IPS-20b (cell line): ENCODE measurements at regions not wholly inside any gene's neighbourhood (a gene's known extent, or its start where the extent isn't known, plus 50 kb on each side); places are given as distances from the start of the nearest gene placed in this dataset.
A peak's percentile ranks its signal among the peaks of the same experiment; 100 is the strongest.
"Not testable (repeated sequence)": the region's sequence is repeated elsewhere in the genome, so short reads cannot be mapped to it uniquely, and the experiment has no call there.

ENCODE experiments used
- H3K27ac ChIP-seq: one replicate; pipeline ENCODE4 v1.5.1; 2013; ENCODE audit warnings: low read length
- H3K27me3 ChIP-seq: 2 replicates; pipeline ENCODE4 v1.6.1; 2013; ENCODE audit warnings: mild to moderate bottlenecking, low read length, inconsistent platforms; ENCODE audit not compliant: insufficient read depth
- H3K36me3 ChIP-seq: 2 replicates; pipeline ENCODE4 v1.6.1; 2013; ENCODE audit warnings: low read depth, mild to moderate bottlenecking, inconsistent platforms, low read length, moderate library complexity; ENCODE audit not compliant: insufficient read depth
- H3K4me1 ChIP-seq: 2 replicates; pipeline ENCODE4 v1.6.1; 2013; ENCODE audit warnings: mild to moderate bottlenecking, control low read depth, inconsistent platforms, low read length, moderate library complexity; ENCODE audit not compliant: insufficient read depth
- H3K4me3 ChIP-seq: 2 replicates; pipeline ENCODE4 v1.5.1; 2013; ENCODE audit warnings: mild to moderate bottlenecking, low read length, inconsistent platforms
- H3K9ac ChIP-seq: 2 replicates; pipeline ENCODE4 v1.6.1; 2013; ENCODE audit warnings: low read depth, mild to moderate bottlenecking, inconsistent platforms, low read length, moderate library complexity
- H3K9me3 ChIP-seq: 2 replicates; pipeline ENCODE4 v1.6.1; 2013; ENCODE audit warnings: mild to moderate bottlenecking, low read depth, low read length, inconsistent platforms; ENCODE audit not compliant: insufficient read depth

DNA sequence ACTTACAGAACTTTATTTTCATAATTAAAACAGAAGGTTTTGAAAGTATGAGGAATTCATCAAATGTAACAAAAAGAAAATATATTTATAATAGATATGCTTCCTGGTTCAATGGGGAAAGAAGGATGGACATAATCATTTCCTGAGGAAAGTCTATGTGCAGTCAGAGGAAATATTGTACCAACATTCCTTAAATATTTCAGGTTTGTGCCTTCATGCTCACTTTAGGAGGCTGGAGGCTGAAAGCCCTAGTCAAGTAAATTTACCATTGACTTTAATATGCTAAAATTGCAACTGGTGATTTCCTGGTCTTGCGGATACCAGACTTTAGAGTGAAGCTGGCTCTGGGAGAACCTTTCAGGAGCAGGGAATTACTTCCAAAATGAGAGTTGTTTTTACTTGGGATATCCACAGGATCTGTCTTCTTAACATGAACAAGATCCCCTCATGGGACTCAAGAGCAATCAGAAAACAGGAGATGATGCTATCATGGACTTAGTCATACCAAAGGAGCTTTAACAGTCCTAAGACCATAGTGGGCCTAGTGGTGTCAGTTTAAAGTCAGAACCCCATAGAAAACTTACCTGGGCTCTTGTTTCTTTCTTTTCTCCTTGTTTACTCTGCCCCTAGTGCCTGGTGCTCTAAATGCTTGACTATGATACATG lies 762.8 kb upstream of the GRAMD2B start:
- H3K27ac ChIP-seq: no peak overlapping the region
- H3K36me3 ChIP-seq: no peaks in the 10 kb centered on the region
- H3K4me3 ChIP-seq: 0 out of 2 replicates have a peak overlapping the region, but pooled peaks have one; percentile 4
- no peaks in the 10 kb centered on the region for H3K27me3 ChIP-seq
- H3K9me3 ChIP-seq: 0 out of 2 replicates have a peak, but pooled peaks cover 4% of the 10 kb centered on the region
- H3K4me1 ChIP-seq: peaks cover 11% of the 10 kb centered on the region; the same call in 1 of the 2 replicates
- H3K9ac ChIP-seq: no peak overlapping the region

GRCh38 chr5:125661584-125661983 lies 761.6 kb upstream of the GRAMD2B start:
- H3K27ac ChIP-seq: no peak overlapping the region
- no peak overlapping the region for H3K9ac ChIP-seq
- no peaks in the 10 kb centered on the region for H3K27me3 ChIP-seq
- 0 out of 2 replicates have a peak, but pooled peaks cover 4% of the 10 kb centered on the region for H3K9me3 ChIP-seq
- peaks cover 11% of the 10 kb centered on the region; the same call in 1 of the 2 replicates for H3K4me1 ChIP-seq
- H3K36me3 ChIP-seq: no peaks in the 10 kb centered on the region
- H3K4me3 ChIP-seq: no peak overlapping the region

- Histone ChIP-seq H3K4me1 (peaks cover 4% of the 10 kb centered on the region; the same call in 1 of the 2 replicates), H3K9ac (no peak overlapping the region; the same call in 1 of the 2 replicates), H3K4me3 (no peak overlapping the region), H3K36me3 (no peaks in the 10 kb centered on the region), H3K27me3 (no peaks in the 10 kb centered on the region), H3K9me3 (peaks cover 5% of the 10 kb centered on the region; the same call in 1 of the 2 replicates), H3K27ac (peak overlapping the region; percentile 28)
Observed at GRCh38 chr5:125668884-125669283, 754.3 kb upstream of the GRAMD2B start.

- Histone ChIP-seq H3K9ac (no peak overlapping the region), H3K4me3 (no peak overlapping the region), H3K27me3 (no peaks in the 10 kb centered on the region), H3K4me1 (peaks cover 4% of the 10 kb centered on the region; the same call in 1 of the 2 replicates), H3K9me3 (peaks cover 5% of the 10 kb centered on the region; the same call in 1 of the 2 replicates), H3K27ac (no peak overlapping the region), H3K36me3 (no peaks in the 10 kb centered on the region)
Observed at GRCh38 chr5:125673359-125673950, 749.8 kb upstream of the GRAMD2B start.

- H3K36me3 ChIP-seq: no peaks in the 10 kb centered on the region
- no peak overlapping the region for H3K9ac ChIP-seq
- H3K4me1 ChIP-seq: no peaks in the 10 kb centered on the region
- no peak overlapping the region for H3K4me3 ChIP-seq
- no peak overlapping the region for H3K27ac ChIP-seq
- H3K27me3 ChIP-seq: no peaks in the 10 kb centered on the region
- no peaks in the 10 kb centered on the region for H3K9me3 ChIP-seq
Observed at GRCh38 chr5:125679522-125679921, 743.7 kb upstream of the GRAMD2B start.

GRCh38 chr5:125683669-125684068 lies 739.5 kb upstream of the GRAMD2B start:
- H3K9me3 ChIP-seq: no peaks in the 10 kb centered on the region

DNA sequence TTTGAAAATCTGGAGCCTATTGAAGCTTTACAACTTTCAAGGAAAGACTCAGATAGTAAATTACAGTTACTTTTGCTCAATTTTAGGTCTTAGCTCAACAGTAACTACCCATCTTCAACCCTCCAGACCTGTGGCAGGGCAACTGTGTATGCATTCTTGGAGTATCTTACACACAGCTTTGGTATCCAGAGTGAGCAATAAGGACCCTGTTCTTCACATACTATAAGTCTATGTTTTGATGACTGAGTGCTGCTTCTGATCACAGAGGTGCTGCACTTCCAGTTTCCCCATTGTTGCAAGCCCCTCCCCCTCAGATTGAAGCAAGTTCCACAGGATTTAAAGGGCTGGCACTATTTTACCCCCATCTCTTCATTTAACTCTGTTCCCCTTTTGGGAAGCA lies 737.4 kb upstream of the GRAMD2B start:
- H3K27me3 ChIP-seq: no peaks in the 10 kb centered on the region
- H3K36me3 ChIP-seq: no peaks in the 10 kb centered on the region
- H3K9ac ChIP-seq: no peak overlapping the region

More at GRCh38 chr5:125683669-125684068, 739.5 kb upstream of the GRAMD2B start:
- Histone ChIP-seq H3K27me3 (no peaks in the 10 kb centered on the region), H3K9ac (no peak overlapping the region), H3K4me1 (no peaks in the 10 kb centered on the region), H3K27ac (no peak overlapping the region), H3K4me3 (no peak overlapping the region), H3K36me3 (no peaks in the 10 kb centered on the region)

DNA sequence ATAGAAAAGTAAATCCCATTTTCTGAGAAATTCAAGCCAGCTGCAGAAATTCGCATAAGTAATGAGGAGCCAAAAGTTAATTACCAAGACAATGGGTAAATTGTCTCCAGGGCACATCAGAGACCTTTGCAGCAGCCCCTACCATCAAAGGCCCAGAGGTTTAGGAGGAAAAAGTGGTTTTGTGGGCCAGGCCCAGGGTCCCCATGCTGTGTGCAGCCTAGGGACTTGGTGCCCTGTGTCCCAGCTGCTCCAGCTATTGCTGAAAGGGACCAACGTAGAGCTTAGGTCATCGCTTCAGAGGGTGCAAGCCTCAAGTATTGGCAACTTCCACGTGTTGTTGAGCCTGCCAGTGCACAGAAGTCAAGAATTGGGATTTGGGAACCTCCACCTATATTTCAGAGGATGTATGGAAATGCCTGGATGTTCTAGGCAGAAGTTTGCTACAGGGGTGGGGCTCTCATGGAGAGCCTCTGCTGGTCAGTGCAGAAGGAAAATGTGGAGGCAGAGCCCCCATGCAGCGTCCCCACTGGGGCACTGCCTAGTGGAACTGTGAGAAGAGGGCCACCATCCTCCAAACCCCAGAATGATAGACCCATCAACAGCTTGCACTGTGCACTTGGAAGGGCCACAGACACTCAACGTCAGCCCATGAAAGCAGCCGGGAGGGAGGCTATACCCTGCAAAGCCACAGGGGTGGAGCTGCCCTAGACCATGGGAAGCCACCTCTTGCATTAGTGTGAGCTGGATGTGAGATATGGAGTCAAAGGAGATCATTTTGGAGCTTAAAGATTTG lies 731.3 kb upstream of the GRAMD2B start:
- H3K27ac ChIP-seq, H3K27me3 ChIP-seq, H3K36me3 ChIP-seq, H3K9me3 ChIP-seq, H3K4me3 ChIP-seq, H3K4me1 ChIP-seq, H3K9ac ChIP-seq: not testable (repeated sequence)

More for the DNA sequence above, 737.4 kb upstream of the GRAMD2B start:
- H3K4me1 ChIP-seq: no peaks in the 10 kb centered on the region
- peaks cover 4% of the 10 kb centered on the region; the same call in 1 of the 2 replicates for H3K9me3 ChIP-seq
- no peak overlapping the region for H3K4me3 ChIP-seq
- H3K27ac ChIP-seq: no peak overlapping the region

DNA sequence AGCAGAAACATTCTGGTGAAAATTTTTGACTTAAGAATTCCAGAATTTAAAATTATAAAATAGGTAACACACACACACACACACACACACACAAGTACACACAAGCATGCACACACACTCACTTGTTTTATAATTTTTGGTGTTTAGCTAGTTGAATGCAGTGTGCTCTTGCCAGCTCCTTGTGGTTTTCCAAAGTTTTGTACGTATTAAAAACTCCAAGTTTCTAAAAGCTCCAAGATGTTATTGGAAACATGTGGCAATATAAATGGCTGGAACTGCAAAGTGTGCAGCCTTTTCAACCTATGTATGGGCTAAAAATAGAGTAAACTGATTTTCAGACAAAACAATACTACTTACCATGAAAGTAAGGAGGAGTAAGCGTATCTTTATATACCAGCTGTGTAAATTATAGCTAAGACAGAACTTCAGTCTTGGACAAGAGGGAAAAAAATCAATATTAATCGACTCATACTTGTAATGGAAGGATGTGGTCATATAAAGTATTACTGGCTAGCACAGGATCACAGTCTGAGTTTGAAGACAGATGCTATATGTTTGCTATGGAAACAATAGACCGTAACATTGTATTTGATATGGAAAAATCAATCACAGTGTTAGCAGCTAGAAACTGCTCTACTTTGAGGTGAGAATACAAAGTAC lies 727.1 kb upstream of the GRAMD2B start:
- Histone ChIP-seq H3K9me3 (no peaks in the 10 kb centered on the region; the same call in 1 of the 2 replicates), H3K9ac (no peak overlapping the region), H3K36me3 (no peaks in the 10 kb centered on the region), H3K27me3 (no peaks in the 10 kb centered on the region), H3K4me3 (no peak overlapping the region), H3K27ac (no peak overlapping the region), H3K4me1 (peaks cover 3% of the 10 kb centered on the region; the same call in 1 of the 2 replicates)

DNA sequence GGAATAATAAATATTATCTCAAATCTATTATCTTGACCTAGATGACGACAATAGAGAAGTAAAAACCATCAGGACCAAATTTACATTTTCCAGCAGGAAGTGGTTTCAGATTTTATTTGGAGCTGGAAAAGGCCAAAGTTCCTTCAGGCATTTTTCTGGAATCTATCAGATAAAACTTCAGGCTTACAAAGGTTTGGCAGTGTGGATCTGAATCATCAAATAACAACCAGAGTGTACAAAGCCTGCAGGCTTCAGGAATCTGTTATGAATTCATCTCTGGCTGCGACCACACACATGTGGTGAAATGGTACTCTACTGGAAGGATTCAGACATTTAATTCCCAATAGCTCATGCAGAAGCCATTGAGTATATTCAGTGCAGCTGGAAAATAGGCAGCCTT lies 726.4 kb upstream of the GRAMD2B start:
- Histone ChIP-seq H3K9me3 (no peaks in the 10 kb centered on the region; the same call in 1 of the 2 replicates), H3K4me1 (peaks cover 3% of the 10 kb centered on the region; the same call in 1 of the 2 replicates), H3K36me3 (no peaks in the 10 kb centered on the region), H3K27me3 (no peaks in the 10 kb centered on the region), H3K27ac (no peak overlapping the region), H3K9ac (no peak overlapping the region), H3K4me3 (no peak overlapping the region)

GRCh38 chr5:125698420-125698819 lies 724.8 kb upstream of the GRAMD2B start:
- Histone ChIP-seq H3K9ac (no peak overlapping the region), H3K4me3 (no peak overlapping the region), H3K27me3 (no peaks in the 10 kb centered on the region), H3K9me3 (no peaks in the 10 kb centered on the region), H3K4me1 (peaks cover 3% of the 10 kb centered on the region; the same call in 1 of the 2 replicates), H3K27ac (no peak overlapping the region), H3K36me3 (no peaks in the 10 kb centered on the region)
